ENCODE measurements at regions not wholly inside any gene's neighbourhood (a gene's known extent, or its start where the extent isn't known, plus 50 kb on each side); places are given as distances from the start of the nearest gene placed in this dataset.

- no peak for DNase-seq (ENCODE audit: low read depth in 4 of 4, low spot score in 3 of 4)
These were observed 60.8 kb upstream of the ZFP42 start for GRCh38 chr4:187934766-187935165.

- DNase-seq (ENCODE audit: low read depth in 4 of 4, low spot score in 3 of 4), result no peak
These were observed 58.0 kb upstream of the ZFP42 start for GRCh38 chr4:187937557-187937956.

- no peak for DNase-seq (ENCODE audit: low read depth in 4 of 4, low spot score in 3 of 4)
These were observed 55.3 kb upstream of the ZFP42 start for GRCh38 chr4:187940299-187940698.

- DNase-seq (ENCODE audit: low read depth in 4 of 4, low spot score in 3 of 4), result no peak
These were observed 52.6 kb upstream of the ZFP42 start for GRCh38 chr4:187942968-187943367.

- no peak for DNase-seq (ENCODE audit: low read depth in 4 of 4, low spot score in 3 of 4)
These were observed 51.4 kb upstream of the ZFP42 start for GRCh38 chr4:187944179-187944578.
